ENCODE measurements at regions not wholly inside any gene's neighbourhood (a gene's known extent, or its start where the extent isn't known, plus 50 kb on each side); places are given as distances from the start of the nearest gene placed in this dataset.

DNA sequence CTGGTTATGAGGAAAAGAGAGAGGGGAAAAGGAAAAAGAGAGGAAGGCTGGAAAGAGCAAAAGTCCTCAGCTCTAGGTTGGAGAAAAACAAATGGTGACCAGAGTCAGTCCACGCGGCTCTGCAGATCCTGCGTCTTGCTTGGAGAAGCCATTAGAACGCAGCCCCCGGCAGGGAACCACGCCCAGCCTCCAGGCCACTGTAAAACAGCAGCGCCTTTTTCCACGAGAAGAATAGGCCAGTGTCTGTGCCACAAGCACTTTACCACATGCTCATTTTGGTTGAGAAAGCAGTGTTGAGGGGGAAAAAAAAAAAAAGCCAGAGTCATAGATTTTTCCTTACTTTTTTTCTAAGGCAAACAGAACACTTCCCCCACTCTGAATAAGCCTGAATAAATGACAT, 846.9 kb upstream of the ADAMTS5 start:
- intact Hi-C loops (cut with DNase I), result no loop called here
- no peak for ATAC-seq

GRCh38 chr21:27813344-27813743, 846.5 kb upstream of the ADAMTS5 start:
- H3K36me3 ChIP-seq (ENCODE audit: insufficient read depth in 1 of 2, low read depth in 1 of 2), result no peaks in the 10 kb centered on the region
- H3K27me3 ChIP-seq (ENCODE audit: insufficient read depth in 3 of 3, low read length in 2 of 3), result no peaks in the 10 kb centered on the region
- DNase-seq (no peak), ATAC-seq (no peak)
- intact Hi-C loops (cut with DNase I), result no loop called here
- no peak overlapping the region for H3K4me3 ChIP-seq
- WGBS, 3 donors, result 93 to 97% (median 97%) methylated on average over 1 of the region's 1 CpG
- no peak overlapping the region for H3K27ac ChIP-seq
- H3K9me3 ChIP-seq, result no peaks in the 10 kb centered on the region
- H3K4me1 ChIP-seq, result peaks cover 5% of the 10 kb centered on the region
- TF ChIP-seq, protein P1, sequence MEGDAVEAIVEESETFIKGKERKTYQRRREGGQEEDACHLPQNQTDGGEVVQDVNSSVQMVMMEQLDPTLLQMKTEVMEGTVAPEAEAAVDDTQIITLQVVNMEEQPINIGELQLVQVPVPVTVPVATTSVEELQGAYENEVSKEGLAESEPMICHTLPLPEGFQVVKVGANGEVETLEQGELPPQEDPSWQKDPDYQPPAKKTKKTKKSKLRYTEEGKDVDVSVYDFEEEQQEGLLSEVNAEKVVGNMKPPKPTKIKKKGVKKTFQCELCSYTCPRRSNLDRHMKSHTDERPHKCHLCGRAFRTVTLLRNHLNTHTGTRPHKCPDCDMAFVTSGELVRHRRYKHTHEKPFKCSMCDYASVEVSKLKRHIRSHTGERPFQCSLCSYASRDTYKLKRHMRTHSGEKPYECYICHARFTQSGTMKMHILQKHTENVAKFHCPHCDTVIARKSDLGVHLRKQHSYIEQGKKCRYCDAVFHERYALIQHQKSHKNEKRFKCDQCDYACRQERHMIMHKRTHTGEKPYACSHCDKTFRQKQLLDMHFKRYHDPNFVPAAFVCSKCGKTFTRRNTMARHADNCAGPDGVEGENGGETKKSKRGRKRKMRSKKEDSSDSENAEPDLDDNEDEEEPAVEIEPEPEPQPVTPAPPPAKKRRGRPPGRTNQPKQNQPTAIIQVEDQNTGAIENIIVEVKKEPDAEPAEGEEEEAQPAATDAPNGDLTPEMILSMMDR (IDR thresholded peaks at IDR 0.05), result no peak

More for the DNA sequence above, 846.9 kb upstream of the ADAMTS5 start:
- TF ChIP-seq, protein P1 (IDR thresholded peaks at IDR 0.05), result no peak
- 72 to 78% (median 73%) methylated on average over 8 of the region's 8 CpGs for WGBS, 3 donors
- Histone ChIP-seq H3K4me3 (no peak overlapping the region), H3K9me3 (no peaks in the 10 kb centered on the region), H3K27me3 (ENCODE audit: insufficient read depth in 3 of 3, low read length in 2 of 3) (no peaks in the 10 kb centered on the region), H3K4me1 (peaks cover 9% of the 10 kb centered on the region), H3K27ac (no peak overlapping the region), H3K36me3 (ENCODE audit: insufficient read depth in 1 of 2, low read depth in 1 of 2) (no peaks in the 10 kb centered on the region)
- no peak for DNase-seq

GRCh38 chr21:27812279-27812678, 845.4 kb upstream of the ADAMTS5 start:
- Histone ChIP-seq H3K4me1 (no peaks in the 10 kb centered on the region), H3K27ac (no peak overlapping the region), H3K27me3 (ENCODE audit: insufficient read depth in 3 of 3, low read length in 2 of 3) (no peaks in the 10 kb centered on the region), H3K36me3 (ENCODE audit: insufficient read depth in 1 of 2, low read depth in 1 of 2) (no peaks in the 10 kb centered on the region), H3K4me3 (no peak overlapping the region), H3K9me3 (no peaks in the 10 kb centered on the region)
- DNase-seq, result no peak
- ATAC-seq, result no peak
- intact Hi-C loops (cut with DNase I), result no loop called here
- WGBS, 3 donors, result 94 to 98% (median 94%) methylated on average over 4 of the region's 4 CpGs
- TF ChIP-seq, protein P1 (IDR thresholded peaks at IDR 0.05), result no peak

DNA sequence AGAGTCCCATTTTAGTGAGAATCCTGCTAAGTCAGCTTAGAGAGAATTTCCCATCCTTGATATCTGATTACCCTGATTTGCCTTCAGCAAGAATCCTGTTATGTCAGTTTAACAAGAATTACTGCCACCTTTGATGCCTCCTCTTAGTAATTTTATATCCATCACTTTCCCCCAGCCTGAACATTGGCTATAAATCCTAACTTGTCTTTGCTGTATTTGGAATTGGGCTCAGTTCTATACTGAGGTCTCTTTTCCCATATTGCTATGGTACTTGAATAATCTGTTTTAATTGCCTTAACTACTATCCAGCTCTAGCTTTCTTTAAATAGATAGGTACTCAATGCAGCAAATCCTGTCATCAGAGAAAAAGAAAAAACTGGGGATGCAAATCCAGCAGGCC, 842.0 kb upstream of the ADAMTS5 start:
- Histone ChIP-seq H3K27ac (no peak overlapping the region), H3K4me3 (no peak overlapping the region), H3K9me3 (no peaks in the 10 kb centered on the region), H3K27me3 (ENCODE audit: insufficient read depth in 3 of 3, low read length in 2 of 3) (no peaks in the 10 kb centered on the region), H3K36me3 (ENCODE audit: insufficient read depth in 1 of 2, low read depth in 1 of 2) (no peaks in the 10 kb centered on the region), H3K4me1 (no peaks in the 10 kb centered on the region)
- ATAC-seq (no peak), DNase-seq (no peak)
- TF ChIP-seq, protein P1 (IDR thresholded peaks at IDR 0.05), result no peak
- intact Hi-C loops (cut with DNase I), result no loop called here

- no peaks in the 10 kb centered on the region for H3K4me1 ChIP-seq
- H3K4me3 ChIP-seq, result no peak overlapping the region
- DNase-seq, result no peak
- no peaks in the 10 kb centered on the region for H3K9me3 ChIP-seq
- TF ChIP-seq, protein P1 (IDR thresholded peaks at IDR 0.05), result no peak
- intact Hi-C loops (cut with DNase I), result no loop called here
- ATAC-seq, result no peak
- H3K27me3 ChIP-seq (ENCODE audit: insufficient read depth in 3 of 3, low read length in 2 of 3), result no peaks in the 10 kb centered on the region
- WGBS, 3 donors, result 86 to 97% (median 87%) methylated on average over 4 of the region's 4 CpGs
- no peaks in the 10 kb centered on the region for H3K36me3 ChIP-seq (ENCODE audit: insufficient read depth in 1 of 2, low read depth in 1 of 2)
- H3K27ac ChIP-seq, result no peak overlapping the region
Observed at GRCh38 chr21:27807596-27807995, 840.7 kb upstream of the ADAMTS5 start.

All from psoas muscle (tissue), 7 donors.